H7 (cell line): ENCODE measurements at regions not wholly inside any gene's neighbourhood (a gene's known extent, or its start where the extent isn't known, plus 50 kb on each side); places are given as distances from the start of the nearest gene placed in this dataset.
A peak's percentile ranks its signal among the peaks of the same experiment; 100 is the strongest.

Experiments
- DNase-seq: peaks from one replicate; pipeline ENCODE4 v3.0.0; 2012
- H3K27me3 ChIP-seq: 2 replicates; pipeline ENCODE4 v1.6.0; 2011; ENCODE audit warnings: mild to moderate bottlenecking, low read length; ENCODE audit not compliant: control insufficient read depth, insufficient read depth
- H3K36me3 ChIP-seq: replicated peaks from 2 replicates; pipeline ENCODE4 v1.5.1; 2011; ENCODE audit warnings: low read length; ENCODE audit not compliant: control insufficient read depth, insufficient read depth
- H3K4me3 ChIP-seq: 2 replicates; pipeline ENCODE4 v1.5.1; 2011; ENCODE audit warnings: low read depth, mild to moderate bottlenecking, control low read depth, low read length, moderate library complexity; ENCODE audit not compliant: insufficient read depth

DNA sequence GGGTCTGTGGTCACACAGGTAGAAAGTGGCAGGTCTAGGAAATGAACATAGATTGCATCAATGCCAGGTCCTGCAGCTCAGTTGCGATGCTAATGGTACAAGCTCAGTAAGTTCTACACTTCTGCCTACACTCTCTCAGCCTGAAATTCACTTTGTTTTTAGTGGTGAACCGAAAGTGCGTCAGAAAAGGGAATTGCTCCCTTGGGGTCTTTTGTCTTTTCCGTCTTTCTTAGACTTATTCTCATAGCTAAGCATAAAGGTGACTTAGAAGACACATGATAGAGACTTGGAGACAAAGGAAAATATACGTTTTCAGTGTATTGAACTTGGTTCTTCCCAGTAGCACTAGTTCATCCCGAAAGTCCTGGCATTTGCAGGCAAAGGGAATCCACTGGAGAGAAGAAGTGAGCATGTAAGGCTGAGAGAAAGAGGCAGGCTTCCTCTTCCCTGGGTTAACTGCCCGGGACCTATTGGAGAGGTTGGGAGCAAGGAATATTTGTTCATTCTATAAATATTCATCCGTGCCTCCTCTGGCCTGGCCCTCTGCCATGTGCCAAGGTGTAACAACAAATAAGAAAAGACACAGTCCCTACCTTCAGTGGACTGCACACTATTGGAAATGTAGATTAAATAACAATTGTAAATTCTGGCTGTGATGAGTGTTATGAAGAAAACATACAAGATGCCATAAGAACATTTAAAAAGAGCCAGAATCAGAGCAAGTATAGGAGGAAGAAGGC lies 785.8 kb downstream of the MED13L start:
- no peak for DNase-seq
- Histone ChIP-seq H3K36me3 (no peaks in the 10 kb centered on the region), H3K27me3 (no peaks in the 10 kb centered on the region), H3K4me3 (no peak overlapping the region)

DNA sequence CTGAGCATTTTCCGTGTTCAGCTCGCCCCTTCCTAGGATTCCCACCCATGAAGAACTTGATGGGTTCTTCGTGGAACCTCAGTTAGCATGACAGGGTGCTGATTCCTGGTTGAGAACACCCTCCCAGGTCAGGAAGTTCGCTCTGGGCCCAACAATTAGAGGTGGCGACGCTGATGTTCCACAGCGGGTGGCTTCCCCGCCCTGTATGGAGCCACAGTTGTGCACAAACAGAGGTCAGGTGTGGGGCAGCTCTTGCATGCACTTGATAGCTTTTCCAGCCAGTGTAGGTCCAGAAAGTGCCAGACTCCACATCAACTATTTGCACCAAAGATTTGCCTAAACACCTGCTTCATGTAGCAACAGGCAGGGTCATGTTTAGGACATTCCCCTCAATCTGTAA lies 788.2 kb downstream of the MED13L start:
- DNase-seq = no peak
- H3K4me3 ChIP-seq = no peak overlapping the region
- H3K27me3 ChIP-seq = no peaks in the 10 kb centered on the region
- no peaks in the 10 kb centered on the region for H3K36me3 ChIP-seq

DNA sequence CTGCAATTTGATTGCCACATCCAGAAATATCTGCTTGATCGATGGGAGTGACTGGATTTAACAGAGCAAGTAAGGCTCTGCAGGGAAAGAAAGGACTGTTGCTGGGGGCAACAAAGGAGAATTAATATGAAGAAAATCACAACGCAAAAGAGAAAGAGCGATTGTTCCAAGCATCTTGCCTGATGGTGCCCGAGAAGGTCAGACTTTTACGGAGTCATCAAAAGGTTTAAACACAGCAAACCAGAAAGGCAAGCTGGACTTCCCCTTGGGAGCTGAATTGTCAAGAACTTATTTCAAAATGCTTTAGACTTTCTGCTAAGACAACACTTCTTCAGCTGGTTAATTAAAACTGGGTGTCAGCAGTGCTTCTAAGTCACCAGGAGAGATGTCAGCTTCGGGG lies 791.5 kb downstream of the MED13L start:
- DNase-seq = no peak
- no peaks in the 10 kb centered on the region for H3K36me3 ChIP-seq
- H3K27me3 ChIP-seq = no peaks in the 10 kb centered on the region
- H3K4me3 ChIP-seq = no peak overlapping the region

DNA sequence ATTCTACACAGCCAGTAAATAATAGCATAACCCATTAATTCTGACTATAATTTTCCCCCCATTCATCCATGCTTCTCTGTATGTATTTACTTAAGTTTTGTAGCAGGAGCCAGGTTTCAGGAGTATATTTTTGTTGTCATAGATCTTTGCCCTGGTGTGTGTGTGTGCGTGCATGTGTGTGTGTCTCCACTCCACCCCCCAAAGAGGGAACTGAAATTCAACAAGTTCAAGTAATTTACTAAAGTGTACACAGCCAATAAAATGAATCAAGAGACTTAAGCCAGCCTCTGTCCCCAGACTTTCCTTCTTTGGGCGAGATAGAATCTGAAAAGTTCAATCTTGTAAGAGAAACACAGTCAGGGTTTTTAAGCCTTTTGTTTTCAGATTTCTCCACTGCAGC lies 792.0 kb downstream of the MED13L start:
- Histone ChIP-seq H3K27me3 (no peaks in the 10 kb centered on the region), H3K36me3 (no peaks in the 10 kb centered on the region), H3K4me3 (no peak overlapping the region)
- DNase-seq = no peak

DNA sequence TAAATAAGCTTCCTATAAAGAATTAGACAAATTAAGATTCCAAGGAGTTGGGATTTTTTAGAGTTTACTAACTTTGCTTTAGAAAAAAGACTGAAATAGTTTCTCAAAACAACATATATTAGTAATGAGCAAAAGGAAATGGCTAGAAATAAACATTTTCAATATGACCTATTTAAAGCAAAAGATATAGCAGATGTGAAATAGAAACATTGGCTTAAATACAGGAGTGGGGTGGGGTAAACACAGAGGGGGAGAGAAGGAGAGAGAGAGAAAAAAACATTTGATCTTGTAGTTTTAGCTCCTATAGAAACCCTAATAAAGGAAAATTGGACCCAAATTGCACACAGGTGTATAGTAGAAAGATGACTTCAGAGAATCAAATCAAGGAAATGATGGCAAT lies 794.5 kb downstream of the MED13L start:
- H3K27me3 ChIP-seq = no peaks in the 10 kb centered on the region
- DNase-seq = no peak
- no peaks in the 10 kb centered on the region for H3K36me3 ChIP-seq
- H3K4me3 ChIP-seq = no peak overlapping the region

DNA sequence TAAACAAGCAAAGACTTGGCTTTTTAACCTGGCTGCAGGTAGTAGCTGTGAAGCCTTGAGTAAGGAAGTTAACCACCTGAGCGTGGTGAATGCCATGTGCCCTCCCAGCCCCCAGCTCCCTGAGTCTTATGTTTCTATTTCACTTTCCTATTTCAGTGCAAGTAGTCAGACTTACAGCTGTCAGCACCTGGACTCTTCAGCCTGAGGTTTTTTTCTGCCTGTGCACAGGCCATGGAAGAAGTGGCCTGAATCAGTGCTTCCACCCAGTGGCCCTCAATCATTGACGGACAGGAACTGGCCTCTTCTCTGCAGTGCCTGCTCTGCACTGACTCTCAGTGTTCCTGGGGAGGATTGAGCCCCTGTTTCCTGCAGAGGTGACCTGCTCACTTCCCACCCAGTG lies 796.4 kb downstream of the MED13L start:
- no peak for DNase-seq
- no peak overlapping the region for H3K4me3 ChIP-seq
- no peaks in the 10 kb centered on the region for H3K36me3 ChIP-seq

DNA sequence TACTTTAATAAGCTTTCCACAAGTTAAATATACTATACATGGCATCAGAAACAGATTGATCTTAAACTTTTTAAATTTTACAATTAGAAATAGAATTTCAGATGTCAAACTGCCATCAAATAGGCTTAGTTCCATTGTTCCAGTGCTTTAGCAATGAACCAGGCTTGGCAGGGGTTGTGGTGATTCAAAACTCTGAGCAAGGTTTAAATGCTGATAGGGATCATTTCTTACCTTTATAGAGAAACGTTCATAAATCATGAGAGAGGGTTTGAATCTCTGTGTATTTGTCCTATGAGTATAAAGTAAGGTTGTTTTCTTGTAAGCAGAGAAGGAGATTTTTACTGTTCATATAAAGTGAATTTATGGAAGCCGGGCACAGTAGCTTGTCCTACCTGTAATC lies 794.5 kb upstream of the TBX3 start:
- DNase-seq = no peak
- Histone ChIP-seq H3K4me3 (no peak overlapping the region), H3K36me3 (no peaks in the 10 kb centered on the region), H3K27me3 (no peaks in the 10 kb centered on the region)

More for the DNA sequence above, 796.4 kb downstream of the MED13L start:
- no peaks in the 10 kb centered on the region for H3K27me3 ChIP-seq

DNA sequence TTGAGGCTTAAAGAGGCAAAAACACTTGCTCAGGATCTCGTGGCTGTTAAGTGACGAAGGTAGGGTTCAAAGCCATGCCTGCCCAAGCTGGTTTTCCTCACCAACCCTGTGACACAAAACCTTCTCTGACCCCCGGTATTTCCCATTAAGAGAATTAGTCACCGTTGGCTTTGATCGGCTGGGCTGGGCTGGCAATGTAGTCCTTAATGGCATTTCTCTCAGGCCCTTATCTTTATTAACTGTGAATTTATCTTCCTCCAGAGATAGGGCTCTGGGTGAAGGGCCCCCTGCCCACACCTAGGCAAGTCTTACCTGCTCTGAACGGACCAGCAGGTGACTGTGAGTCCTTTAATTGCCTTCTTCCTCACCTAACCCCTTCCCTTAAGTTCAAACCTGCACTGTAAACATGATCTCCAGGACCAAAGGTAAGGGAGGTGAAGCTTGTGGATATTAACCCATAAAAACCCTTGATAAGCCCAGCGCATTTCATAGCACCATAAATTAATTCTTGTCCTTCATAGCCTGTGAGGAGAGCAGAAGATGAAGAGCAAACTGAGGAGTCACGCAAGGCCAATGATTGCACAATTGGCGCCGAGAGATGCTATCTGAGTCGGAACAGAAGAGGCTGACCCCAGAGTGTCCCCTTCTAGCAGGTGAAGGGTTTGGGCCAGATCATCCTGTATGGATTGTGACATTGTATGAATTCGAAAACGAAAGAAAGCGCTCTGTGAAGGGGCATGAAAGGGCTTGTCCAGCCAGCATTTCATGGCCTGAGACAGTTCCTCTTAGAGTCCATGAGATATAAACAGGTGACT lies 790.8 kb upstream of the TBX3 start:
- Histone ChIP-seq H3K27me3 (no peaks in the 10 kb centered on the region), H3K4me3 (no peak overlapping the region), H3K36me3 (no peaks in the 10 kb centered on the region)
- no peak for DNase-seq

DNA sequence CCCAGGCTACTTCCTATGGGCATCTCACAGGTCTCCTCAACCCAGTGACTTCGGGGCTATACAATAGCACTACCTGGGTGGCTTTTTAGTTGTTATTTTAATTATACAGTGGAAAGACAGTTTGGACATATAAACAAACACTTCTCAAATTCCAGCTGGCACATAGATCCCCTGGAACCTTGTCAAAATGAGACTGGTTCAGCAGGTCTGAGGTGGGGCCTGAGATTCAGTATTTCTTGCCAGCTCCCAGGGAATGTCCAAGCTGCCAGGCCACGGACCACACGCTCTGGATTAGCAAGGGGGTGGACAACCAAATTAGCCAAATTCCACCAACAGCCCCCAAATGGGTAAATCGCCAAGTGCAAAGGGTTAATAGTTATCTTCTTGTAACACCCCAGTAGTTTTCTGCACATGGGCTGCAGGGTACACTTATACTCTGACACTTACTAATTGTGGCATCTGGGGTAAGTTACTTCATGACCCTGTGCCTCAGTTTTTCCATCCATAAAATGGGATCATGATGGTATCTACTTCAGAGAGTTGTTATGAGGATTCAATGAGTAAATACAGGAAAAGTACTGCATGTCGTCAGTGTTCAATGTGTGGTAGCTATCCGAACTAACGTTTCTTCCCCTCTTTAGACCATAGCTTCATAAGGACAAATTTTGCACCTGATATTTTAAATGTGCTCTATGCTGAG lies 789.4 kb upstream of the TBX3 start:
- DNase-seq = no peak
- H3K36me3 ChIP-seq = no peaks in the 10 kb centered on the region
- H3K4me3 ChIP-seq = no peak overlapping the region
- no peaks in the 10 kb centered on the region for H3K27me3 ChIP-seq

DNA sequence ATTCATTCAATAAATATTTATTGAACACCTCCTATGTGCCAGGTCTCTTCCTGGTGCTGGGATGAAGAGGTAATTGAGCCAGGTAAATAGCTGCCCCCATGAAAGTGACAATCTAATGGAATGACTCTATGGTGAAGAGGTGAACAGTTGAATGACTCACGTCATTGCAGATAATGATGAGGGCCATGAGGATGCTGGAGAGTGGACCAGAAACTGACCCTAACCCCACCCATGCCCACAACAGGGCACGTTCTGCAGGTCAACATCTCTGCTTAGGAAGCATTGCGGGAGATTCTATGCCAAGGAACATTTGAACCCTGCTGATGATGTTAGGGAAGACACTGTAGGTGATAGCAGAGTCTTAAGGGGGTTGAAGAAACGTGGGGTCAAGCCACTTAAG lies 788.9 kb upstream of the TBX3 start:
- H3K27me3 ChIP-seq = no peaks in the 10 kb centered on the region
- H3K36me3 ChIP-seq = no peaks in the 10 kb centered on the region
- H3K4me3 ChIP-seq = no peak overlapping the region
- DNase-seq = no peak

DNA sequence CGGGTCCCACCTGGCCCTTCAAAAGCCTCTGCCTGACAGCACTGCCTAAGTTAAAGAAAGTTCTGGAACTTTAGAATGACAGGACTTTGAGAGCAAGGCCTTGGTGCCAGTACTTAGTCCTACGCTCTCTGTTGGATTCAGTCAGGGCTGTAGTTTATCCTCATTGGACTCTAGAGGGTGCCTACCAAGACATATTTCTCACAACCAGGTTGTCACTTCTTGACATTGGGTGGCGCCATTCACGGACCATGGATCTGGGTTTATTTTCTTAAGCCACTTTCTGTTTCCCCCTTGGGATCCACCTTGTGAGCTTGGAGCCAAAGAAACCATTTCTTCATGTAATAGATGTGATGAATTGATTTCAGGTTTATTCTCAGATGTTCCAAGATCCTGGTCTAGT lies 787.0 kb upstream of the TBX3 start:
- H3K4me3 ChIP-seq = no peak overlapping the region
- H3K36me3 ChIP-seq = no peaks in the 10 kb centered on the region
- DNase-seq = peak; percentile 36
- no peaks in the 10 kb centered on the region for H3K27me3 ChIP-seq

DNA sequence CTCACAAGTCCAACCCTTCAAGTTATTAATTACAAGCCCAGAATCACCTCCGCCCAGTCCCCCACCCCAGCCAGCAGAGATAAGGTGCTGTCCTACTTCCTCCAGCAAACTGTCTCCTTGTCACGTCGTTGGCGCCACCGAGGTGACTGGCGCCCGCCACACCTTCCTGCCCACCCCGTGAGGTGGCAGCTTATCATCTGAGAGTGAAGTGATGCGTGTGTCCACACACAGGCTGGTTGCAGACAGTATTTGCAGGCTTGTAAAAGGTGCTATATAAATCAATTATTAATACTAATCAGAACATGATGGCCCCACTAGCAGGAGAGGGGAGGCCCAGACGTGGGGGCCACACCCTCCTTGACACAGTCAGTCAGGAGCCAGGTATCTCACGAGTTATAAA lies 786.6 kb upstream of the TBX3 start:
- Histone ChIP-seq H3K36me3 (no peaks in the 10 kb centered on the region), H3K27me3 (no peaks in the 10 kb centered on the region), H3K4me3 (no peak overlapping the region)
- DNase-seq = no peak

DNA sequence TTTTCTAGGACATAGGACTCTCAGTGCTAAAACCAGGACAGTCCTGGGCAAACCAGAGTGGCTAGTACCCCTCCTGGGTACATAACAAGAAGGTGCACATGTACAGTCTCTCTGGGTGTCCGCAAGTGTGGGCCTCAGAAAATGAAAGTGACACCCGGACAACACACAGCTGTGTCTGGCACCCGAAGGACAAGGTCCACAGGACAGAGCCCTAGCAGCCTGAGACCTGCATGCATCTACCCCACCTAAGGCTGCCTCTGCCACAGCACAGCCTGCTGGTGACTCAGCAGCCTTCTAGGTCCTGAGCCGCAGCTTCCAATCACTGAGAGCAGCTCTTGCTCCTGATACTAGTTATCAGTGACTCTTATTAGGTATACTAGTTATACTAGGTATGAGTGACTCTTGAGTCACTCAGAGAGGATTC lies 784.1 kb upstream of the TBX3 start:
- DNase-seq = peak; percentile 59
- H3K4me3 ChIP-seq = no peak overlapping the region
- no peaks in the 10 kb centered on the region for H3K36me3 ChIP-seq
- no peaks in the 10 kb centered on the region for H3K27me3 ChIP-seq

DNA sequence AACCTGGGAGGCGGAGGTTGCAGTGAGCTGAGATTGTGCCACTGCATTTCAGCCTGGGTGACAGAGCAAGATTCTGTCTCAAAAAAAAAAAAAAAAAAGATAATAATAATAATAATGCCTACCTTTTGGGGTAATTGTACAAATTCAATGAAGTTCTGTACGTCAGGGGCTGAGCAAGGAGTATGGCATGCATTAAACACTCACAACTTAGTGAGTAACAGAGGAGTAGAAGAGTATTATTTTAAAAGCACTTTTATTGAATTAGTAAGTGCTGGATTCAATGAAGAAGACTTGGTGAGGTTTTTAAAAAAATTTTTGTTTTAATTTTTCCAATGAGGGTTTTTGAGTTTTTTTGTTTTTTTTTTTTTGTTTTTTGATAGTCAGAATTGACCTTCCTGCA lies 783.6 kb upstream of the TBX3 start:
- no peak for DNase-seq
- Histone ChIP-seq H3K4me3 (no peak overlapping the region), H3K36me3 (no peaks in the 10 kb centered on the region), H3K27me3 (no peaks in the 10 kb centered on the region)

DNA sequence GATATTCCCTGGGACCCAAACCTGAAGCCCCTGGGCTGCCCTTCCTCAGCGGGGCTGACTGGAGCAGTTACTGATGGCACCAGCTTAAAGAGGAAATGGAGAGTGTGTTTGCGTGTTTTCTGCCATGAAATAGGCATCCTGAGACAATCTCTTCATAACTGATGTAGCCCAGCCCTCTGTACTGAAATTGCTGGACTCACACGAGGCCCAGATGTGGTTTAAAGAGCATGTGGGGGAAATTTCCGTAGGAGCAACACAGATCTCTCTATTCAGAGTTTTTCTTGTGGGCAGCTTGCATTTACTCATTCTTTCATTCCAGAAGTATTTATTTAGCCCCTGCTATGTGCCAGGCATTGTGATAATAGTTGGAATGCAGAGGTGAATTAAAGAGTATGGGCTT lies 782.1 kb upstream of the TBX3 start:
- DNase-seq = no peak
- Histone ChIP-seq H3K36me3 (no peaks in the 10 kb centered on the region), H3K27me3 (no peaks in the 10 kb centered on the region)

More for the DNA sequence above, 782.1 kb upstream of the TBX3 start:
- H3K4me3 ChIP-seq = no peak overlapping the region
